HepG2 (cell line): ENCODE measurements at regions not wholly inside any gene's neighbourhood (a gene's known extent, or its start where the extent isn't known, plus 50 kb on each side); places are given as distances from the start of the nearest gene placed in this dataset.

Experiments used
- FOXC1 ChIP-seq: sonication (generic); formaldehyde crosslinking; IDR thresholded peaks from 2 replicates; pipeline ENCODE4 v1.8.0; 2022; ENCODE audit warnings: mild to moderate bottlenecking, missing genetic modification reagents, borderline replicate concordance
- IRX3 ChIP-seq: sonication (generic); formaldehyde crosslinking; IDR thresholded peaks from 2 replicates; pipeline ENCODE4 v1.8.1; 2023; ENCODE audit warnings: mild to moderate bottlenecking, low read depth, missing genetic modification reagents, borderline replicate concordance
- NR2F1 ChIP-seq, 2 experiments: fragments of 450-650 bp in 1 of 2; formaldehyde crosslinking in 1 of 2; IDR thresholded peaks; 2 replicates each; pipeline versions ENCODE4 v1.5.0 to v1.6.1; 2016 to 2020; ENCODE audit warnings: mild to moderate bottlenecking in 1 of 2, missing compliant biosample characterization in 1 of 2, missing genetic modification reagents in 1 of 2, moderate library complexity in 1 of 2
- ZBTB20 ChIP-seq: sonication (generic); formaldehyde crosslinking; IDR thresholded peaks from 2 replicates; pipeline ENCODE4 v1.8.1; 2023; ENCODE audit warnings: missing genetic modification reagents, low read depth, mild to moderate bottlenecking, borderline replicate concordance
- ZNF737 ChIP-seq: sonication (generic); formaldehyde crosslinking; IDR thresholded peaks from 2 replicates; pipeline ENCODE4 v1.5.0; 2020; ENCODE audit warnings: missing genetic modification reagents, mild to moderate bottlenecking, borderline replicate concordance
- TF ChIP-seq, protein P1 (sequence below): sonication (generic); formaldehyde crosslinking; IDR thresholded peaks from 2 replicates; pipeline ENCODE4 v1.4.0; 2020; ENCODE audit warnings: low read depth, missing genetic modification reagents
- TF ChIP-seq, protein P2 (sequence below): IDR thresholded peaks from 2 replicates; pipeline ENCODE4 v1.6.1; 2016; ENCODE audit warnings: low read depth, control low read depth

DNA sequence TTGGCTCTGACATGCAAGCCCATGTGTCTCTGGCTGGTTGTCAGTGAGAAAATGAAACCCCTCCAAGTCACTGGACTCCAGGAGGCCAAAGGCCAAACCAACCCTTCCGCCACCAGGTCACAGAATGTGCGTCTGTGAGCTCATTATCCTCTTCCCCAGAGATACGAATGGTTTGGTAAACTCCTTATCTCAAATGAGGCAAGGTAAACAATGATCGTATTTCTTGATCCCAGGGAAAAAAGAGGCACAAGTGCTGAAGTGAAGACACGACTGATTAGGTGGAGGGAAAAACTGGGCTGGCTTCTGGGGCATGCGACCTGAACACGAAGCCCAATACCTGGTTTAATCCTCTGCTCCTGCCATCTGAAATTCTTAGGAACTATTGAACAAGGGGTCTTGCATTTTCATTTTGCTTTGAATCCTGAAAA, 70.6 kb upstream of the ARID5B start (continued):
- peak in 1 of 2 experiments; percentile 45; a peak in 1 of 4 replicates for TF ChIP-seq NR2F1 (CRISPR knock-in tag; IDR thresholded peaks at IDR 0.05)
- TF ChIP-seq FOXC1 (CRISPR knock-in tag): no peak
- TF ChIP-seq, protein P1, sequence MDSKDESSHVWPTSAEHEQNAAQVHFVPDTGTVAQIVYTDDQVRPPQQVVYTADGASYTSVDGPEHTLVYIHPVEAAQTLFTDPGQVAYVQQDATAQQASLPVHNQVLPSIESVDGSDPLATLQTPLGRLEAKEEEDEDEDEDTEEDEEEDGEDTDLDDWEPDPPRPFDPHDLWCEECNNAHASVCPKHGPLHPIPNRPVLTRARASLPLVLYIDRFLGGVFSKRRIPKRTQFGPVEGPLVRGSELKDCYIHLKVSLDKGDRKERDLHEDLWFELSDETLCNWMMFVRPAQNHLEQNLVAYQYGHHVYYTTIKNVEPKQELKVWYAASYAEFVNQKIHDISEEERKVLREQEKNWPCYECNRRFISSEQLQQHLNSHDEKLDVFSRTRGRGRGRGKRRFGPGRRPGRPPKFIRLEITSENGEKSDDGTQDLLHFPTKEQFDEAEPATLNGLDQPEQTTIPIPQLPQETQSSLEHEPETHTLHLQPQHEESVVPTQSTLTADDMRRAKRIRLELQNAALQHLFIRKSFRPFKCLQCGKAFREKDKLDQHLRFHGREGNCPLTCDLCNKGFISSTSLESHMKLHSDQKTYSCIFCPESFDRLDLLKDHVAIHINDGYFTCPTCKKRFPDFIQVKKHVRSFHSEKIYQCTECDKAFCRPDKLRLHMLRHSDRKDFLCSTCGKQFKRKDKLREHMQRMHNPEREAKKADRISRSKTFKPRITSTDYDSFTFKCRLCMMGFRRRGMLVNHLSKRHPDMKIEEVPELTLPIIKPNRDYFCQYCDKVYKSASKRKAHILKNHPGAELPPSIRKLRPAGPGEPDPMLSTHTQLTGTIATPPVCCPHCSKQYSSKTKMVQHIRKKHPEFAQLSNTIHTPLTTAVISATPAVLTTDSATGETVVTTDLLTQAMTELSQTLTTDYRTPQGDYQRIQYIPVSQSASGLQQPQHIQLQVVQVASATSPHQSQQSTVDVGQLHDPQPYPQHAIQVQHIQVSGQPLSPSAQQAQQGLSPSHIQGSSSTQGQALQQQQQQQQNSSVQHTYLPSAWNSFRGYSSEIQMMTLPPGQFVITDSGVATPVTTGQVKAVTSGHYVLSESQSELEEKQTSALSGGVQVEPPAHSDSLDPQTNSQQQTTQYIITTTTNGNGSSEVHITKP (CRISPR knock-in tag): 0 out of 2 replicates have a peak, but pooled peaks have one; percentile 36
- no peak for TF ChIP-seq ZNF737 (CRISPR knock-in tag)
- no peak for TF ChIP-seq IRX3 (CRISPR knock-in tag)
- TF ChIP-seq ZBTB20 (CRISPR knock-in tag): no peak
- TF ChIP-seq, protein P2, sequence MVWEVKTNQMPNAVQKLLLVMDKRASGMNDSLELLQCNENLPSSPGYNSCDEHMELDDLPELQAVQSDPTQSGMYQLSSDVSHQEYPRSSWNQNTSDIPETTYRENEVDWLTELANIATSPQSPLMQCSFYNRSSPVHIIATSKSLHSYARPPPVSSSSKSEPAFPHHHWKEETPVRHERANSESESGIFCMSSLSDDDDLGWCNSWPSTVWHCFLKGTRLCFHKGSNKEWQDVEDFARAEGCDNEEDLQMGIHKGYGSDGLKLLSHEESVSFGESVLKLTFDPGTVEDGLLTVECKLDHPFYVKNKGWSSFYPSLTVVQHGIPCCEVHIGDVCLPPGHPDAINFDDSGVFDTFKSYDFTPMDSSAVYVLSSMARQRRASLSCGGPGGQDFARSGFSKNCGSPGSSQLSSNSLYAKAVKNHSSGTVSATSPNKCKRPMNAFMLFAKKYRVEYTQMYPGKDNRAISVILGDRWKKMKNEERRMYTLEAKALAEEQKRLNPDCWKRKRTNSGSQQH (CRISPR knock-in tag): 0 out of 2 replicates have a peak, but pooled peaks have one; percentile 27
